ENCODE measurements at regions not wholly inside any gene's neighbourhood (a gene's known extent, or its start where the extent isn't known, plus 50 kb on each side); places are given as distances from the start of the nearest gene placed in this dataset.

DNA sequence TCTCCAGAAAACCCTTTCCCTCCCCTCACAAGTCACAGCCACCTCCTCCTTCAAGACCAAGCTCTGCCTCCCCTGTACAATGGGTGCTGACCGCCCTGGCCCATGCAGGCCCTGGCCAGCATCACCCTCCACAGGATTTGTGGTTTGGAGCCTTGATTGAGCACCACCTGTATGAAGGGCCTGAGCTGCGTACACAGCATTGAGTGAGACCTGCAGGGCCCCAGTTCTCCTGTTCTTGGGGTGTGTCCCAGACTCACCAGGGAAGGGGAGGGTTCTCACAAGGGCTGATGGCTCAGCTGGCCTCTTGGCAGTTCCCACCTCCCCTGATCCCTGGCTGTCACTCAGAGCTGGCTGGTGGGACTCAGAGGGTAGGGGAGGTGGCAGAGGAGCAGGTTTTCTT, 63.7 kb upstream of the IER5L start (continued):
- no peak for TF ChIP-seq RFX5 (IDR thresholded peaks at IDR 0.05; ENCODE audit: low read length)
- TF ChIP-seq POLR2AphosphoS5 (IDR thresholded peaks at IDR 0.05; ENCODE audit: low read depth, low read length) = no peak
- TF ChIP-seq RAD21 (IDR thresholded peaks at IDR 0.05; ENCODE audit: low read length) = no peak
- TF ChIP-seq JUND (IDR thresholded peaks at IDR 0.05) = no peak
- TF ChIP-seq MXI1 (IDR thresholded peaks at IDR 0.05; ENCODE audit: low read depth, low read length) = no peak

DNA sequence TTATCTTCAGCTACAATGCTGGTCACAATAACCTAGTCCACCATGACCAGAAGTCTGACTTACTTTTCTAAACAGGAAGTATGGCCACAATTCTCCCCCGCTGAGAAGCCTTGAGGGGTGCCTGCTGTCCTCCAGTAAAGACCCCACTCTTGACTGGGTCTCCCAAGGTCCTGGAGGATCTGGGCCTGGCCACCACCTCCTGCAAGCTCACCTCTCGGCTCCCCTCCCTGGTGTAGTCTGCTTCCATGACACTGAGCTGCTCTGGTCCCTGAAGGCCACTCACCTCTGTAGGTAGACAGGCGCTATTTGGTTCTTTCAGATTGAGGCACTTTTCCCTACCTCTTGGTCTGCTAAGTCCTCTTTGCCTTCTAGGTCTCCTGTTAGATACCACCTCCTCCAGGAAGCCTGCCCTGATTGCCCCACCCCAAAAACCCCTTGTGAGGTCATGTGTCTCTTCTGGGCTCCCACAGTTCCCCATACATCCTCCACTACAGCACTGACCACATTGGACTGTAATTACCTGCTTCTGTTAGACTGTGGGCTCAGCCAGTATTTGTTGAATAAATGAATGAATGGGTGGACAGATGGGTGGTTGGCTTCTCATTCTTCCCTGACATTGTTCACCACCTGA, 62.6 kb upstream of the IER5L start:
- TF ChIP-seq FOSL2 (IDR thresholded peaks at IDR 0.05; ENCODE audit: borderline replicate concordance, low read depth) = no peak
- no peak for TF ChIP-seq TCF12 (IDR thresholded peaks at IDR 0.05)
- TF ChIP-seq GABPA (IDR thresholded peaks at IDR 0.05; ENCODE audit: low read depth) = no peak
- TF ChIP-seq, protein P1, sequence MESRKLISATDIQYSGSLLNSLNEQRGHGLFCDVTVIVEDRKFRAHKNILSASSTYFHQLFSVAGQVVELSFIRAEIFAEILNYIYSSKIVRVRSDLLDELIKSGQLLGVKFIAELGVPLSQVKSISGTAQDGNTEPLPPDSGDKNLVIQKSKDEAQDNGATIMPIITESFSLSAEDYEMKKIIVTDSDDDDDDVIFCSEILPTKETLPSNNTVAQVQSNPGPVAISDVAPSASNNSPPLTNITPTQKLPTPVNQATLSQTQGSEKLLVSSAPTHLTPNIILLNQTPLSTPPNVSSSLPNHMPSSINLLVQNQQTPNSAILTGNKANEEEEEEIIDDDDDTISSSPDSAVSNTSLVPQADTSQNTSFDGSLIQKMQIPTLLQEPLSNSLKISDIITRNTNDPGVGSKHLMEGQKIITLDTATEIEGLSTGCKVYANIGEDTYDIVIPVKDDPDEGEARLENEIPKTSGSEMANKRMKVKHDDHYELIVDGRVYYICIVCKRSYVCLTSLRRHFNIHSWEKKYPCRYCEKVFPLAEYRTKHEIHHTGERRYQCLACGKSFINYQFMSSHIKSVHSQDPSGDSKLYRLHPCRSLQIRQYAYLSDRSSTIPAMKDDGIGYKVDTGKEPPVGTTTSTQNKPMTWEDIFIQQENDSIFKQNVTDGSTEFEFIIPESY (IDR thresholded peaks at IDR 0.05; ENCODE audit: borderline replicate concordance, low read depth) = no peak
- H3K79me2 ChIP-seq (ENCODE audit: insufficient read depth) = no peaks in the 10 kb centered on the region
- WGBS (ENCODE audit: low lambda C conversion rate) = 89% methylated on average over 2 of the region's 3 CpGs
- H3K27ac ChIP-seq (ENCODE audit: low read depth in 2 of 2, low read length in 1 of 2) = no peak overlapping the region
- H3K36me3 ChIP-seq (replicated peaks in 1 of 2; ENCODE audit: control insufficient read depth in 1 of 2, insufficient read depth in 2 of 2, low read length in 1 of 2) = no peaks in the 10 kb centered on the region
- H3K4me3 ChIP-seq (ENCODE audit: low read depth in 2 of 2, low read length in 1 of 2) = no peak overlapping the region
- no peak for DNase-seq
- no peak overlapping the region for H2AFZ ChIP-seq (ENCODE audit: low read depth)
- no peaks in the 10 kb centered on the region for H3K9me3 ChIP-seq
- H4K20me1 ChIP-seq (ENCODE audit: insufficient read depth) = no peaks in the 10 kb centered on the region
- no peaks in the 10 kb centered on the region for H3F3A ChIP-seq (replicated peaks; ENCODE audit: insufficient read depth)
- no peaks in the 10 kb centered on the region for H3K9me2 ChIP-seq
- ChIA-PET POLR2A (no interaction called here), CTCF (no interaction called here)
- 0 out of 4 replicates have a peak, but pooled peaks cover 0 to 5% of the 10 kb centered on the region in 2 experiments for H3K4me1 ChIP-seq (ENCODE audit: control insufficient read depth in 1 of 2, insufficient read depth in 2 of 2, low read depth in 1 of 2, low read length in 1 of 2)
- H3K9ac ChIP-seq = no peak overlapping the region
- H3K4me2 ChIP-seq = no peak overlapping the region
- no peaks in the 10 kb centered on the region for H3K27me3 ChIP-seq (ENCODE audit: insufficient read depth)

DNA sequence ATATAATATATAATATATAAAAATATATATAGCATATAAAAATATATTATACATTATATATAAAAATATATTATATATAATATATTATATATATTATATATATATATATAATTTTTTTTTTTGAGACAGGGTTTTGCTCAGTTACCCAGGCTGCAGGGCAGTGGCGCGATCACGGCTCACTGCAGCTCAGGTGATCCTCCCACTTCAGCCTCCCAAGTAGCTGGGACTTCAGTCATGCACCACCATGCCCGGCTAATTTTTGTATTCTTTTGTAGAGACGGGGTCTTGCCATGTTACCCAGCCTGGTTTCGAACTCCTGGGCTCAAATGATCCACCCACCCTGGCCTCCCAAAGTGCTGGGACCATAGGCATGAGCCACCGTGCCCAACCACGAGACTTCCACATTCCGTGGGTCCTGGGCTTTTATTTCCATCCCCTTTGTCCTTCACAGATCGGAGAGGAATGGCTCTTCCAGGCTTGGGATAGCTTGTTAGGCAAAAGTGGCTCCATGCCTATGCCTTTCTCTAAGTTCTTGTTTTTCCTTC, 62.0 kb upstream of the IER5L start:
- H3K9me2 ChIP-seq = no peaks in the 10 kb centered on the region
- DNase-seq = no peak
- ChIA-PET CTCF (no interaction called here), POLR2A (no interaction called here)
- H3F3A ChIP-seq (replicated peaks; ENCODE audit: insufficient read depth) = no peaks in the 10 kb centered on the region
- no peaks in the 10 kb centered on the region for H4K20me1 ChIP-seq (ENCODE audit: insufficient read depth)
- no peak overlapping the region for H3K27ac ChIP-seq (ENCODE audit: low read depth in 2 of 2, low read length in 1 of 2)
- no peaks in the 10 kb centered on the region for H3K9me3 ChIP-seq
- no peaks in the 10 kb centered on the region for H3K27me3 ChIP-seq (ENCODE audit: insufficient read depth)
- 0 out of 4 replicates have a peak, but pooled peaks cover 0 to 5% of the 10 kb centered on the region in 2 experiments for H3K4me1 ChIP-seq (ENCODE audit: control insufficient read depth in 1 of 2, insufficient read depth in 2 of 2, low read depth in 1 of 2, low read length in 1 of 2)
- no peak overlapping the region for H2AFZ ChIP-seq (ENCODE audit: low read depth)
- H3K79me2 ChIP-seq (ENCODE audit: insufficient read depth) = no peaks in the 10 kb centered on the region
- H3K4me2 ChIP-seq = no peak overlapping the region
- H3K4me3 ChIP-seq (ENCODE audit: low read depth in 2 of 2, low read length in 1 of 2) = no peak overlapping the region
- no peaks in the 10 kb centered on the region for H3K36me3 ChIP-seq (replicated peaks in 1 of 2; ENCODE audit: control insufficient read depth in 1 of 2, insufficient read depth in 2 of 2, low read length in 1 of 2)
- 95% methylated on average over 10 of the region's 10 CpGs for WGBS (ENCODE audit: low lambda C conversion rate)
- H3K9ac ChIP-seq = no peak overlapping the region
- TF ChIP-seq FOXJ3 (CRISPR knock-in tag; IDR thresholded peaks at IDR 0.05) (no peak), POLR2AphosphoS5 (IDR thresholded peaks at IDR 0.05; ENCODE audit: low read depth, low read length) (no peak), REST (IDR thresholded peaks at IDR 0.05; ENCODE audit: low read depth, low read length) (no peak), NRF1 (IDR thresholded peaks at IDR 0.05; ENCODE audit: low read depth, low read length) (no peak), GABPA (IDR thresholded peaks at IDR 0.05; ENCODE audit: low read depth) (no peak), SMC3 (IDR thresholded peaks at IDR 0.05; ENCODE audit: low read depth, low read length) (no peak), NFIC (IDR thresholded peaks at IDR 0.05; ENCODE audit: borderline replicate concordance) (no peak), MEF2A (IDR thresholded peaks at IDR 0.05; ENCODE audit: borderline replicate concordance, low read depth) (no peak), RFX5 (IDR thresholded peaks at IDR 0.05; ENCODE audit: low read length) (no peak), GATA2 (CRISPR knock-in tag; IDR thresholded peaks at IDR 0.05) (no peak), CTCF (IDR thresholded peaks at IDR 0.05) (no peak), MXI1 (IDR thresholded peaks at IDR 0.05; ENCODE audit: low read depth, low read length) (no peak), YY1 (IDR thresholded peaks at IDR 0.05; ENCODE audit: low read depth) (no peak)
